HG02852 (cell line): ENCODE measurements at regions not wholly inside any gene's neighbourhood (a gene's known extent, or its start where the extent isn't known, plus 50 kb on each side); places are given as distances from the start of the nearest gene placed in this dataset.

Experiments used
- ATAC-seq: cut with Tn5 transposase; IDR thresholded peaks from one replicate; pipeline ENCODE4 v1.9.1; 2021; ENCODE audit warnings: mild to moderate bottlenecking, moderate library complexity; ENCODE audit not compliant: unreplicated experiment

GRCh38 chr10:20993830-20994527, 96.9 kb upstream of the NEBL start:
- ATAC-seq: no peak

GRCh38 chr10:20993389-20993788, 96.3 kb upstream of the NEBL start:
- ATAC-seq: no peak

- no peak for ATAC-seq
Observed at GRCh38 chr10:20991526-20991925, 94.4 kb upstream of the NEBL start.

GRCh38 chr10:20990604-20991003, 93.5 kb upstream of the NEBL start:
- ATAC-seq: no peak

GRCh38 chr10:20988357-20988983, 91.4 kb upstream of the NEBL start:
- ATAC-seq: no peak

GRCh38 chr10:20986049-20986448, 88.9 kb upstream of the NEBL start:
- no peak for ATAC-seq

- no peak for ATAC-seq
Observed at GRCh38 chr10:20984662-20985061, 87.6 kb upstream of the NEBL start.

- no peak for ATAC-seq
Observed at GRCh38 chr10:20981419-20981953, 84.4 kb upstream of the NEBL start.

- ATAC-seq: no peak
Observed at GRCh38 chr10:20978617-20979016, 81.5 kb upstream of the NEBL start.

GRCh38 chr10:20977300-20977699, 80.2 kb upstream of the NEBL start:
- no peak for ATAC-seq

- no peak for ATAC-seq
Observed at GRCh38 chr10:20976891-20977290, 79.8 kb upstream of the NEBL start.

- ATAC-seq: no peak
Observed at GRCh38 chr10:20976390-20976789, 79.3 kb upstream of the NEBL start.

GRCh38 chr10:20975236-20975635, 78.1 kb upstream of the NEBL start:
- no peak for ATAC-seq

- ATAC-seq: no peak
Observed at GRCh38 chr10:20972925-20973324, 75.8 kb upstream of the NEBL start.

- ATAC-seq: no peak
Observed at GRCh38 chr10:20971901-20972300, 74.8 kb upstream of the NEBL start.

- ATAC-seq: peak; percentile 95
Observed at GRCh38 chr10:20970708-20971107, 73.6 kb upstream of the NEBL start.

GRCh38 chr10:20970044-20970443, 72.9 kb upstream of the NEBL start:
- ATAC-seq: no peak

- ATAC-seq: no peak
Observed at GRCh38 chr10:20966426-20966825, 69.3 kb upstream of the NEBL start.

- no peak for ATAC-seq
Observed at GRCh38 chr10:20963721-20964595, 66.8 kb upstream of the NEBL start.

GRCh38 chr10:20963056-20963455, 65.9 kb upstream of the NEBL start:
- ATAC-seq: no peak

GRCh38 chr10:20962165-20962564, 65.1 kb upstream of the NEBL start:
- no peak for ATAC-seq

GRCh38 chr10:20959242-20959641, 62.1 kb upstream of the NEBL start:
- no peak for ATAC-seq
